ENCODE measurements at regions not wholly inside any gene's neighbourhood (a gene's known extent, or its start where the extent isn't known, plus 50 kb on each side); places are given as distances from the start of the nearest gene placed in this dataset.

- DNase-seq = no peak
Observed at GRCh38 chr10:3999642-4000041, 214.6 kb upstream of the KLF6 start.

- DNase-seq = no peak
Observed at GRCh38 chr10:3996697-3997096, 211.7 kb upstream of the KLF6 start.

- no peak for DNase-seq
Observed at GRCh38 chr10:3995302-3996210, 210.5 kb upstream of the KLF6 start.

GRCh38 chr10:3992382-3993178 is 207.6 kb upstream of the KLF6 start:
- no peak for DNase-seq

- DNase-seq = no peak
Observed at GRCh38 chr10:3990307-3990706, 205.3 kb upstream of the KLF6 start.

GRCh38 chr10:3987143-3987974 is 202.3 kb upstream of the KLF6 start:
- no peak for DNase-seq

- no peak for DNase-seq
Observed at GRCh38 chr10:3986493-3987142, 201.6 kb upstream of the KLF6 start.

- DNase-seq = no peak
Observed at GRCh38 chr10:3982746-3983442, 197.9 kb upstream of the KLF6 start.

GRCh38 chr10:3981300-3981699 is 196.3 kb upstream of the KLF6 start:
- no peak for DNase-seq

GRCh38 chr10:3980660-3981059 is 195.7 kb upstream of the KLF6 start:
- DNase-seq = no peak

GRCh38 chr10:3980144-3980543 is 195.1 kb upstream of the KLF6 start:
- DNase-seq = no peak

- no peak for DNase-seq
Observed at GRCh38 chr10:3978761-3979160, 193.8 kb upstream of the KLF6 start.

- no peak for DNase-seq
Observed at GRCh38 chr10:3978174-3978573, 193.2 kb upstream of the KLF6 start.

GRCh38 chr10:3977761-3978160 is 192.8 kb upstream of the KLF6 start:
- no peak for DNase-seq

- DNase-seq = no peak
Observed at GRCh38 chr10:3976718-3977117, 191.7 kb upstream of the KLF6 start.

- DNase-seq = no peak
Observed at GRCh38 chr10:3976171-3976570, 191.2 kb upstream of the KLF6 start.

GRCh38 chr10:3975016-3975415 is 190.0 kb upstream of the KLF6 start:
- no peak for DNase-seq

- no peak for DNase-seq
Observed at GRCh38 chr10:3972460-3973301, 187.7 kb upstream of the KLF6 start.

- no peak for DNase-seq
Observed at GRCh38 chr10:3971713-3972112, 186.7 kb upstream of the KLF6 start.

- DNase-seq = no peak
Observed at GRCh38 chr10:3969876-3970666, 185.1 kb upstream of the KLF6 start.

Measured in NCI-H446 treated with DMSO at 0.1 percent for 48 hours (cell line).